Kidney (tissue), 13 donors: ENCODE measurements at regions not wholly inside any gene's neighbourhood (a gene's known extent, or its start where the extent isn't known, plus 50 kb on each side); places are given as distances from the start of the nearest gene placed in this dataset.

Experiments used
- DNase-seq, 5 donors: peaks; one replicate each; pipeline ENCODE4 v3.0.0-alpha.2; 2013 to 2020
- FAIRE-seq: peaks from 2 replicates; lab custom pipeline; 2012; peaks lifted over from hg19 to GRCh38; lab: Jason Lieb, UNC
- H3K27ac ChIP-seq, 2 donors: one replicate each; pipeline ENCODE4 v1.7.0; 2013; ENCODE audit warnings: low read depth in 2 of 2, low read length in 2 of 2, inconsistent platforms in 1 of 2
- H3K27me3 ChIP-seq: one replicate; pipeline ENCODE4 v1.7.1; 2013; ENCODE audit warnings: low read length, inconsistent platforms; ENCODE audit not compliant: control insufficient read depth, insufficient read depth
- H3K36me3 ChIP-seq, 3 donors: one replicate each; pipeline versions ENCODE4 v1.7.0 to v1.7.1; 2013; ENCODE audit warnings: low read length in 3 of 3, control low read depth in 1 of 3, inconsistent platforms in 1 of 3; ENCODE audit not compliant: insufficient read depth in 3 of 3, control insufficient read depth in 2 of 3
- H3K4me1 ChIP-seq, 3 donors: one replicate each; pipeline versions ENCODE4 v1.7.0 to v1.7.1; 2013; ENCODE audit warnings: low read length in 3 of 3, inconsistent platforms in 1 of 3, low read depth in 1 of 3; ENCODE audit not compliant: control insufficient read depth in 2 of 3, insufficient read depth in 2 of 3
- H3K4me3 ChIP-seq, 3 donors: one replicate each; pipeline versions ENCODE4 v1.7.0 to v1.8.1; 2013; ENCODE audit warnings: low read length in 3 of 3, control low read depth in 1 of 3, inconsistent platforms in 1 of 3
- H3K9ac ChIP-seq, 3 donors: one replicate each; pipeline versions ENCODE4 v1.7.0 to v1.7.1; 2013; ENCODE audit warnings: low read length in 3 of 3, control low read depth in 1 of 3, inconsistent platforms in 1 of 3
- H3K9me3 ChIP-seq, 3 donors: one replicate each; pipeline versions ENCODE4 v1.7.0 to v1.7.1; 2013; ENCODE audit warnings: low read length in 3 of 3, control low read depth in 1 of 3, inconsistent platforms in 1 of 3; ENCODE audit not compliant: control insufficient read depth in 2 of 3, insufficient read depth in 1 of 3
- intact Hi-C: fragments of 100-400 bp; cut with DNase I; formaldehyde crosslinking; loops from one replicate; pipeline ENCODE4 v1.11.1; 2022
- TF ChIP-seq, protein P1 (sequence below): IDR thresholded peaks from 3 replicates; pipeline ENCODE4 v1.5.1; 2012; ENCODE audit warnings: mild to moderate bottlenecking, moderate library complexity, borderline replicate concordance; ENCODE audit not compliant: insufficient read depth; ENCODE audit errors: extremely low read depth
- donor health status: control.
- donor health status: control.
- donor health status: control.
- donor health status: control.
- donor health status: control.
- donor health status: DM: yes; HTN: yes; CAD: no.
- donor health status: Normal renal cell carcinoma (clear cell type).

GRCh38 chr17:51389875-51390274, 129.5 kb downstream of the UTP18 start:
- H3K9ac ChIP-seq: no peak overlapping the region
- intact Hi-C loops: no loop called here
- no peaks in the 10 kb centered on the region for H3K9me3 ChIP-seq
- H3K4me3 ChIP-seq: no peak overlapping the region
- H3K4me1 ChIP-seq: no peaks in the 10 kb centered on the region
- TF ChIP-seq, protein P1, sequence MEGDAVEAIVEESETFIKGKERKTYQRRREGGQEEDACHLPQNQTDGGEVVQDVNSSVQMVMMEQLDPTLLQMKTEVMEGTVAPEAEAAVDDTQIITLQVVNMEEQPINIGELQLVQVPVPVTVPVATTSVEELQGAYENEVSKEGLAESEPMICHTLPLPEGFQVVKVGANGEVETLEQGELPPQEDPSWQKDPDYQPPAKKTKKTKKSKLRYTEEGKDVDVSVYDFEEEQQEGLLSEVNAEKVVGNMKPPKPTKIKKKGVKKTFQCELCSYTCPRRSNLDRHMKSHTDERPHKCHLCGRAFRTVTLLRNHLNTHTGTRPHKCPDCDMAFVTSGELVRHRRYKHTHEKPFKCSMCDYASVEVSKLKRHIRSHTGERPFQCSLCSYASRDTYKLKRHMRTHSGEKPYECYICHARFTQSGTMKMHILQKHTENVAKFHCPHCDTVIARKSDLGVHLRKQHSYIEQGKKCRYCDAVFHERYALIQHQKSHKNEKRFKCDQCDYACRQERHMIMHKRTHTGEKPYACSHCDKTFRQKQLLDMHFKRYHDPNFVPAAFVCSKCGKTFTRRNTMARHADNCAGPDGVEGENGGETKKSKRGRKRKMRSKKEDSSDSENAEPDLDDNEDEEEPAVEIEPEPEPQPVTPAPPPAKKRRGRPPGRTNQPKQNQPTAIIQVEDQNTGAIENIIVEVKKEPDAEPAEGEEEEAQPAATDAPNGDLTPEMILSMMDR: no peak
- FAIRE-seq (no peak), DNase-seq (no peak)
- H3K36me3 ChIP-seq: no peaks in the 10 kb centered on the region
- H3K27me3 ChIP-seq: no peaks in the 10 kb centered on the region
- no peak overlapping the region for H3K27ac ChIP-seq

- H3K27ac ChIP-seq: no peak overlapping the region
- intact Hi-C loops: no loop called here
- no peak overlapping the region for H3K4me3 ChIP-seq
- no peaks in the 10 kb centered on the region for H3K4me1 ChIP-seq
- TF ChIP-seq, protein P1: no peak
- H3K36me3 ChIP-seq: no peaks in the 10 kb centered on the region
- DNase-seq (no peak), FAIRE-seq (no peak)
- H3K9me3 ChIP-seq: no peaks in the 10 kb centered on the region
- no peak overlapping the region for H3K9ac ChIP-seq
- no peaks in the 10 kb centered on the region for H3K27me3 ChIP-seq
Observed at GRCh38 chr17:51391982-51392654, 131.8 kb downstream of the UTP18 start.

GRCh38 chr17:51395621-51396020, 135.3 kb downstream of the UTP18 start:
- H3K4me3 ChIP-seq: no peak overlapping the region

More at GRCh38 chr17:51395621-51396020, 135.3 kb downstream of the UTP18 start:
- Histone ChIP-seq H3K36me3 (no peaks in the 10 kb centered on the region), H3K9me3 (no peaks in the 10 kb centered on the region), H3K27ac (no peak overlapping the region), H3K27me3 (no peaks in the 10 kb centered on the region), H3K4me1 (no peaks in the 10 kb centered on the region), H3K9ac (no peak overlapping the region)
- TF ChIP-seq, protein P1: no peak
- intact Hi-C loops: no loop called here
- FAIRE-seq: no peak
- DNase-seq: no peak
